ENCODE measurements at regions not wholly inside any gene's neighbourhood (a gene's known extent, or its start where the extent isn't known, plus 50 kb on each side); places are given as distances from the start of the nearest gene placed in this dataset.

GRCh38 chr15:69505956-69506556 lies 53.4 kb downstream of the RPLP1 start:
- no peak for DNase-seq

GRCh38 chr15:69508659-69509058 lies 56.0 kb downstream of the RPLP1 start:
- peak; percentile 54 for DNase-seq

- peak; percentile 32 for DNase-seq
Measured at GRCh38 chr15:69509131-69509530, 56.5 kb downstream of the RPLP1 start.

DNA sequence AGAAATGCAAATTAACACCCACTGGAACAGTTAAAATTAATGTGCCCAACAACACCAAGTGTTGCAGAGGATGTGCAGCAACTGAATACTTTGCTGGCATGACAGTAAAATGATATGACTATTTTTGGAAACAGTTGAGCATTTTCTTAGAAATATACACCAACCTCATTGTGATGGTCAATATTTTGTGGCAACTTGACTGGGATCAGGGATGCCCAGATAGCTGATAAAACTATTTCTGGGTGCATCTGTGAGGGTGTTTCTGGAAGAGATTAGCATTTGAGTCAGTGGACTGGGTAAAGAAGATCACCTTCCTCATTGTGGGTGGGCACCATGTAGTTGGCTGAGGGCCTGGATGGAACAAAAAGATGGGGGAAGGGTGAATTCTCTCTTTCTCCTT lies 57.9 kb downstream of the RPLP1 start:
- DNase-seq: peak; percentile 23

GRCh38 chr15:69511015-69511414 lies 58.4 kb downstream of the RPLP1 start:
- DNase-seq: no peak

- DNase-seq: no peak
Measured at GRCh38 chr15:69511716-69512340, 59.2 kb downstream of the RPLP1 start.

DNA sequence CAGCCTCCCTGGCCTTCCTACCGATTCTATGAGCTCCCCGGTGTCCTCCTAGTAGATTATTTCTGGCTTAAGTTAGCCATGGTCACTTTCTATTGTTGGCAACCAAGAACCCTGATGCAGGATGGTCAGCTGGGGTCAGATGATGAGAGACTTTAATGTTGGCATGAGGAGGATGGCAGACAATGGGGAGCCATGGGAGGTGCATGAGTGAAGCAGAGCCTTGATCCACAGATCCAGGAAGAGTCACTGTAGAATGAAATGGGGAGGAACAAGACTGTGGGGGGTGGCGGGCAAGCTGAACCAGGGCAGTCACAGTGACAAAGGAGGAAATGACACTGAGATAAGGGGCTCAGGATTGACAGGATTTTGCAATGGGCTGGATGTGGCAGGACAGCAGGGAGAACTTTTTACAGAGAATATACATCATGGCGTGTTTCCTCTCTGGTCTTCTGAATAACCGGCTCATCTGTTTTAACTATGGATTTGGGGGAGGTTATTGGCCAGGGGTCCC lies 60.9 kb downstream of the RPLP1 start:
- peak; percentile 70 for DNase-seq

DNA sequence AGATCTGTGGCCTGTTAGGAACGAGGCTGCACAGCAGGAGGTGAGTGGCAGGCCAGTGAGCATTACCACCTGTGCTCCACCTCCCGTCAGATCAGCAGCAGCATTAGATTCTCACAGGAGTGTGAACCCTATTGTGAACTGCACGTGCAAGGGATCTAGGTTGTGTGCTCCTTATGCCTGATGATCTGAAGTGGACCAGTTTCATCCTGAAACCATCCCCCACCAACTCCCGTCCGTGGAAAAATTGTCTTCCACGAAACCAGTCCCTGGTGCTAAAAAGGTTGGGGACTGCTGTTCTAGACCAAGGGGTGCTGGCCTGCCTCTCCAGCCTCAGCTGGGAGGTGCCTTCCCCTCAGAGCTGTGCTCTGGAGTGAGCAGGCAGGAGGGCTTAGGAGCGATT lies 61.4 kb downstream of the RPLP1 start:
- DNase-seq: no peak

DNA sequence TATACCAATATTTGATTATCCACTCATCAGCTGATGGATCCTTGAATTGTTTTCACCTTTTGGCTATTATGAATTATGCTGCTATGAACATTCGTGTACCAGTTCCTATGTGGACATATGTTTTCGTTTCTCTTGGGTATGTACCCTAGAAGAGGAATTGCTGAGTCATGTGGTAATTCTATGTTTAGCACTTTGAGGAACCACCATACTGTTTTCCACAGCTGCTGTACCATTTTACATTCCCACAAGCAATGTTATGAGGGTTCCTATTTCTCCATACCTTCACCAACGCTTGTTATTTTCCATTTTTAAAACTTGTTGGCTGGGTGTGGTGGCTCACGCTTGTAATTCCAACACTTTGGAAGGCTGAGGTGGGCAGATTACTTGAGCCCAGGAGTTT lies 62.9 kb downstream of the RPLP1 start:
- DNase-seq: peak; percentile 94

GRCh38 chr15:69515926-69516325 lies 63.3 kb downstream of the RPLP1 start:
- peak; percentile 67 for DNase-seq

- no peak for DNase-seq
Measured at GRCh38 chr15:69517052-69517451, 64.4 kb downstream of the RPLP1 start.

DNA sequence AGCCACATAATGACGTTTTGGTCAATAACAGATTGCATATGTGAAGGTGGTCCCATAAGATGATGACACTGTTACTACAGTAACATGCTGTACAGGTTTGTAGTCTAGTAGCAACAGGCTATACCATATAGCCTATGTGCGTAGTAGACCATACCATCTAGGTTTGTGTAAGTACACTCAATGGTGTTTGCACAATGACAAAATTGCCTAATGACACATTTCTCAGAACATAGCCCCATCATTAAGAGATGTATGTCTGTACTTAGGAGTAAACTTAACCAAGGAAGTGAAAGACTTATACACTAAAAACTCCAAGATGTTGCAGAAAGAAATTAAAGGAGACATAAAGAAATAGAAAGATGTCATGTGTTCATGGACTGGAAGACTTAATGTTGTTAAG lies 66.2 kb downstream of the RPLP1 start:
- DNase-seq: peak; percentile 70

DNA sequence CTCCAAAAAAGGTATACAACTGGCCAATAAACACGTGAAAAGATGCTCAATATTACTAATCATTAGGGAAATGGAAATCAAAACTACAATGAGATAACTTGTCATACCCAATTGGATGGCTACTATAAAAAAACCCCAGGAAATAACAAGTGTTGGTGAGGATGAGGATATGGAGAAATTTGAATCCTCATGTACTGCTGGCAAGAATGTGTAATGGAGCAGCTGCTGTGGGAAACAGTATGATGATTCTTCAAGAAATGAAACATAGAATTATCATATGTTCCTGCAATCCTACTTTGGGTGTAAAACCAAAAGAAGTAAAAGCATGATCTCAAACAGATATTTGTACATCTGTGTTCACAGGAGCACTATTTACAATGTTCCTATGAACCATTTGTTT lies 67.4 kb downstream of the RPLP1 start:
- DNase-seq: no peak

DNA sequence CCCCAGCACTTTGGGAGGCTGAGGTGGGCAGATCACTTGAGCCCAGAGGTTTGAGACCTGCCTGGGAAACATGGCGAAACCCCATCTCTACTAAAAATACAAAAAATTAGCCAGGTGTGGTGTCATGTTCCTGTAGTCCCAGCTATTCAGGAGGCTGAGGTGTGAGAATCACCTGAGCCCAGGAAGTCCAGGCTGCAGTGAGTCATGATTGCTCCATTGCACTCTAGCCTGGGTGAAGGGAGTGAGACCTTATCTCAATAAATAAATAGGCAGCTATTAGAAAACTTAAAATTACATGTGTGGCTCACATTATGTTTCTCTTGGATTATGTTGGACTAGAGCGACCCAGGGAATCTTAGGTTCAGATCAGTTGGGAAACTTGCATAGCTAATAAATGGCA lies 69.7 kb downstream of the RPLP1 start:
- DNase-seq: no peak

GRCh38 chr15:69523010-69524001 lies 70.7 kb downstream of the RPLP1 start:
- DNase-seq: peak; percentile 58

DNA sequence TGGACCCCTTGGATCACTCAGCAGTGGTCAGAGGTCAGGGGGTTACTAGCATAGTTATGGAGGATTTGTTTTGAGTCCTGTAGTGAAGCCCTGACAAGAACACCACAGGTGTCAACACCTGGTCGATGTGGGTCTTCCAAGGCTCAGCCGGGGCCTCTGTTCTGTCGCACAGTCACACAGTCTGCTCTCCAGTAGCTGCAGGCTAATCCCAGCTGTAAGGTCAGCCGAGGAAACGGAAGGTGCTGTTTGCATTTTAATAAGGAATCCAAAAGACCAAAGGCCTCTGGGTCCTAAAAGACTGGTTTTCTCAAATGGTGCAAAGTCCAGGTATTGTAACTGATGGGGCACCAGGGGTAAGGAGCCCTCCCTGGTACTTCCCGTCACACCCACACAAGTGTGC lies 71.7 kb downstream of the RPLP1 start:
- no peak for DNase-seq

GRCh38 chr15:69524814-69525213 lies 72.2 kb downstream of the RPLP1 start:
- no peak for DNase-seq

GRCh38 chr15:69525543-69525942 lies 72.9 kb downstream of the RPLP1 start:
- no peak for DNase-seq

GRCh38 chr15:69526081-69527061 lies 73.8 kb downstream of the RPLP1 start:
- no peak for DNase-seq

GRCh38 chr15:69529141-69529540 lies 76.5 kb downstream of the RPLP1 start:
- DNase-seq: no peak

GRCh38 chr15:69529961-69530633 lies 77.5 kb downstream of the RPLP1 start:
- no peak for DNase-seq
